HepG2 (cell line): ENCODE measurements at regions not wholly inside any gene's neighbourhood (a gene's known extent, or its start where the extent isn't known, plus 50 kb on each side); places are given as distances from the start of the nearest gene placed in this dataset.

Experiments used
- ATAC-seq: fragments of 200-7000 bp; cut with Tn5 transposase; 3 replicates; pipeline ENCODE4 v1.9.1; 2020; ENCODE audit warnings: mild to moderate bottlenecking, moderate library complexity
- BruUV-seq: library from RNA; stranded (reverse); fragments of 400-500 nt; replicated peaks from 2 replicates; lab custom pipeline; 2021; lab: Mats Ljungman, UMichigan
- CTCF ChIA-PET: fragments of 300-600 bp; formaldehyde crosslinking; extraction: SDS; loops from one replicate; lab custom pipeline; 2021; ENCODE audit warnings: low total read pairs, inconsistent platforms, low intra/inter-chr PET ratio; lab: Yijun Ruan, JAX
- POLR2A ChIA-PET: fragments of 350-600 bp; sonication (Branson Sonifier 250); formaldehyde crosslinking; loops from one replicate; lab custom pipeline; 2020; ENCODE audit warnings: antibody characterized with exemption, inconsistent platforms; lab: Yijun Ruan, JAX
- DNase-seq: peaks from one replicate; pipeline ENCODE4 v3.0.0-alpha.2; 2015; ENCODE audit warnings: low spot score
- FAIRE-seq: peaks from 3 replicates; lab custom pipeline; 2011; peaks lifted over from hg19 to GRCh38; lab: Jason Lieb, UNC
- H2AFZ ChIP-seq: one replicate; pipeline ENCODE4 v1.6.1; 2011; ENCODE audit warnings: low read length, inconsistent platforms
- H3K27ac ChIP-seq: fragments of 300-600 bp; 3 replicates; pipeline ENCODE4 v1.8.0; 2011; ENCODE audit warnings: mixed run types, mild to moderate bottlenecking, mixed read lengths, low read length, inconsistent platforms; ENCODE audit not compliant: insufficient read depth; ENCODE audit errors: extremely low read length
- H3K27me3 ChIP-seq, 2 experiments: fragments of 200-600 bp in 1 of 2; 2 replicates in 1 of 2; 3 replicates in 1 of 2; pipeline versions ENCODE4 v1.6.0 to v1.8.0; 2011; ENCODE audit warnings: low read length in 2 of 2, mild to moderate bottlenecking in 2 of 2, moderate library complexity in 2 of 2, inconsistent platforms in 1 of 2; ENCODE audit not compliant: insufficient read depth in 2 of 2, control insufficient read depth in 1 of 2
- H3K36me3 ChIP-seq, 2 experiments: fragments of 200-600 bp in 1 of 2; replicated peaks in 1 of 2; 2 replicates in 1 of 2; 3 replicates in 1 of 2; pipeline versions ENCODE4 v1.5.1 to v1.8.0; 2011; ENCODE audit warnings: low read length in 2 of 2, inconsistent platforms in 1 of 2; ENCODE audit not compliant: insufficient read depth in 2 of 2, control insufficient read depth in 1 of 2
- H3K4me1 ChIP-seq: 2 replicates; pipeline ENCODE4 v1.5.1; 2012; ENCODE audit warnings: low read length, inconsistent platforms; ENCODE audit not compliant: insufficient read depth
- H3K4me2 ChIP-seq: 2 replicates; pipeline ENCODE4 v1.6.0; 2011; ENCODE audit warnings: low read depth, low read length, inconsistent platforms
- H3K4me3 ChIP-seq, 3 experiments: fragments of 200-600 bp in 1 of 3; sonication (generic), shearing (Covaris generic) in 1 of 3; replicated peaks in 1 of 3; 2 replicates each; pipeline ENCODE4 v1.5.1; 2011 to 2016; ENCODE audit warnings: low read length in 3 of 3, inconsistent platforms in 2 of 3, low read depth in 2 of 3, mild to moderate bottlenecking in 2 of 3, control low read depth in 1 of 3, mixed read lengths in 1 of 3; ENCODE audit not compliant: insufficient read depth in 1 of 3
- H3K79me2 ChIP-seq: one replicate; pipeline ENCODE4 v1.6.1; 2011; ENCODE audit warnings: low read length, inconsistent platforms; ENCODE audit not compliant: insufficient read depth
- H3K9ac ChIP-seq: 2 replicates; pipeline ENCODE4 v1.6.0; 2011; ENCODE audit warnings: mild to moderate bottlenecking, low read depth, low read length, inconsistent platforms; ENCODE audit not compliant: insufficient read depth
- H3K9me3 ChIP-seq: 2 replicates; pipeline ENCODE4 v1.5.1; 2012; ENCODE audit warnings: mild to moderate bottlenecking, low read length
- H4K20me1 ChIP-seq: 2 replicates; pipeline ENCODE4 v1.6.0; 2011; ENCODE audit warnings: inconsistent platforms, mild to moderate bottlenecking, low read length, moderate library complexity; ENCODE audit not compliant: insufficient read depth
- ARID3A ChIP-seq: IDR thresholded peaks from 2 replicates; pipeline ENCODE4 v1.6.1; 2012; ENCODE audit warnings: low read depth, low read length, improper control_type of control experiment
- PCBP2 ChIP-seq: fragments of 200-400 bp; formaldehyde crosslinking; optimal IDR thresholded peaks from 2 replicates; pipeline ENCODE3; 2018; ENCODE audit warnings: low read length, low read depth; ENCODE audit not compliant: poor library complexity, severe bottlenecking
- ZSCAN5A ChIP-seq: sonication (generic); formaldehyde crosslinking; IDR thresholded peaks from 2 replicates; pipeline ENCODE4 v1.8.0; 2022; ENCODE audit warnings: mild to moderate bottlenecking, missing genetic modification reagents, borderline replicate concordance
- in situ Hi-C: cut with HindIII; loops from 2 replicates; pipeline ENCODE4 v1.10.0; 2017; ENCODE audit warnings: low pct_unique_long_range_greater_than_20kb; ENCODE audit not compliant: extremely low pct_ligation_motif_present
- intact Hi-C: fragments of 100-400 bp; cut with micrococcal nuclease; formaldehyde crosslinking; loops from one replicate; pipeline ENCODE4 v1.10.0; 2022; ENCODE audit not compliant: unreplicated experiment

- TF ChIP-seq ARID3A (no peak), ZSCAN5A (CRISPR knock-in tag) (no peak)
Observed at GRCh38 chr10:4543938-4544533, 282.0 kb upstream of the AKR1E2 start (continued).

- Histone ChIP-seq H3K9ac (no peak overlapping the region), H3K27me3 (no peaks in the 10 kb centered on the region), H3K4me2 (no peak overlapping the region), H3K36me3 (no peaks in the 10 kb centered on the region), H4K20me1 (no peaks in the 10 kb centered on the region), H2AFZ (no peak overlapping the region), H3K4me1 (no peaks in the 10 kb centered on the region; the same call in 1 of the 2 replicates), H3K79me2 (no peaks in the 10 kb centered on the region), H3K27ac (no peak overlapping the region), H3K4me3 (no peak overlapping the region), H3K9me3 (peaks cover 15% of the 10 kb centered on the region; the same call in 1 of the 2 replicates)
- TF ChIP-seq PCBP2 = no peak
- intact Hi-C loops (no loop called here), in situ Hi-C loops (no loop called here)
- BruUV-seq = no TSS peak
- ChIA-PET CTCF (no interaction called here), POLR2A (no interaction called here)
- no peak for FAIRE-seq
- no peak for ATAC-seq
- DNase-seq = no peak
Observed at GRCh38 chr10:4541292-4541691, 284.7 kb upstream of the AKR1E2 start.
